ES-I3 (cell line): ENCODE measurements at regions not wholly inside any gene's neighbourhood (a gene's known extent, or its start where the extent isn't known, plus 50 kb on each side); places are given as distances from the start of the nearest gene placed in this dataset.
"Not testable (repeated sequence)": the region's sequence is repeated elsewhere in the genome, so short reads cannot be mapped to it uniquely, and the experiment has no call there.

ENCODE experiments used
- H3K36me3 ChIP-seq: 2 replicates; pipeline ENCODE4 v1.6.1; 2013; ENCODE audit warnings: mild to moderate bottlenecking, low read length, control low read depth, moderate library complexity; ENCODE audit not compliant: insufficient read depth
- H3K4me1 ChIP-seq: 2 replicates; pipeline ENCODE4 v1.6.1; 2013; ENCODE audit warnings: mild to moderate bottlenecking, control low read depth, low read length; ENCODE audit not compliant: insufficient read depth
- H3K9ac ChIP-seq: 2 replicates; pipeline ENCODE4 v1.6.1; 2013; ENCODE audit warnings: low read depth, mild to moderate bottlenecking, low read length, moderate library complexity
- H3K9me3 ChIP-seq: 2 replicates; pipeline ENCODE4 v1.6.1; 2013; ENCODE audit warnings: mild to moderate bottlenecking, low read length, moderate library complexity; ENCODE audit not compliant: control insufficient read depth, insufficient read depth

DNA sequence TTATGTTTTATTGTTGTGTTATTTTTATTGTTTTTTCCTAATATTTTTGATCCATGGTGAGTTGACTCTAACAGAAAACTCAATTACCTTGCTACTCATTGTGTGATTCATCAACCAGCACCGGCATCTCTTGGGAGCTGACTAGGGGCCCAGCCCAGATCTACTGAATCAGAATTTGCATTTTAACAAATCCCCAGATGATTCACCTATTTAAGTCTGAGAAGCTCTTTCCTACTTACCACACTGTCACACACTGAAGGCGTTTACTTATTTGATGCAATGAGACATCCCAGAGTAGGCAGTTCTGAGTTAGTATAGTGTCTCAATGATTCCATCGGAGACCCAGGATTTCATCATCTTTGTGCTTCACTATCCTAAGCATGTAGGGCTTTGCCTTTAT, 416.6 kb downstream of the RWDD3 start:
- H3K9ac ChIP-seq: no peak overlapping the region
- no peaks in the 10 kb centered on the region for H3K9me3 ChIP-seq
- no peaks in the 10 kb centered on the region for H3K36me3 ChIP-seq
- H3K4me1 ChIP-seq: no peaks in the 10 kb centered on the region

DNA sequence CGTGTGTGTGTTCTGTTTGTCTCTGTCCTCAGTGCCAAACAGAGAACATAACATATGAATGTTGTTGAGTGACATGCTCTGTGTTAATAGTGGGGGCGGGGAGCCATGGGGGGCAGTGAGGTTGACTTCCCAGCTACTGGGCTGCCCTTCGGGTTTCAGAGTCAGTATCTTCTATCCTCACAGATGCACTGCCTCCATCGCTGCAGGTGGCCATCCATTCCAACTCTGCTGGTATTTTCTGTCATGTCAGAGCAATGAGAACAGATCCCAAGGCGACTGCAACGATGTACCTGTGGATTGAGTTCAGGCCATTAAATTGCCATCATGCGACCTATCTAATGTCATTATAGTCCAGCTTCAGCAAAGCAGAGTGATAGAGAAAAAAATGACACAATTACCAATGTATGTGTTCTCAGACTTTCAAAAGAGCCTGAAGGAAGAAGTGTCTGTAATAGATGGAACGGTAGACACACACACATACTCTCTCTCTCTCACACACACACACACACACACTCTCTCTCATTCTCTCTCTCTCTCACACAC, 418.5 kb downstream of the RWDD3 start:
- H3K4me1 ChIP-seq: no peaks in the 10 kb centered on the region
- H3K36me3 ChIP-seq: no peaks in the 10 kb centered on the region
- H3K9ac ChIP-seq: no peak overlapping the region
- no peaks in the 10 kb centered on the region for H3K9me3 ChIP-seq

DNA sequence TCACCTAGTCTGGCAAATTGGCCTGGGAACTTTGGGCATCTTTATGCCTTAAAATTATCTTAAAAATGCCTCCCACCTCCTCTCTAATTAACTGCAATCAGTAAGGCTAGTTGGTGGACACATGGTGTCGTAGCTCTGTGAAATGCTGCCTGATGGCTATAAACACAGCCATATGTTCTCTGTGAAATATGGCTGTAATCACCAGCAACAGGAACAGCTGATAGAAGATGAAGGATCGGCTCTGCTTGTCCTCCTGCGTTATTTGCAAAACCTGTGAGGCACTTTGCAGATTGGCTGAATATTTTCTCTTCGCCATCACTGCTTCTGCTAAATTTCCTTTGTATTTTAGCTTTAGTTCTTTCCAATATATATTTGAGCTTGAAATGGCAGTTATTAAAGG, 419.6 kb downstream of the RWDD3 start:
- Histone ChIP-seq H3K9me3 (no peaks in the 10 kb centered on the region), H3K9ac (no peak overlapping the region), H3K4me1 (no peaks in the 10 kb centered on the region), H3K36me3 (no peaks in the 10 kb centered on the region)

DNA sequence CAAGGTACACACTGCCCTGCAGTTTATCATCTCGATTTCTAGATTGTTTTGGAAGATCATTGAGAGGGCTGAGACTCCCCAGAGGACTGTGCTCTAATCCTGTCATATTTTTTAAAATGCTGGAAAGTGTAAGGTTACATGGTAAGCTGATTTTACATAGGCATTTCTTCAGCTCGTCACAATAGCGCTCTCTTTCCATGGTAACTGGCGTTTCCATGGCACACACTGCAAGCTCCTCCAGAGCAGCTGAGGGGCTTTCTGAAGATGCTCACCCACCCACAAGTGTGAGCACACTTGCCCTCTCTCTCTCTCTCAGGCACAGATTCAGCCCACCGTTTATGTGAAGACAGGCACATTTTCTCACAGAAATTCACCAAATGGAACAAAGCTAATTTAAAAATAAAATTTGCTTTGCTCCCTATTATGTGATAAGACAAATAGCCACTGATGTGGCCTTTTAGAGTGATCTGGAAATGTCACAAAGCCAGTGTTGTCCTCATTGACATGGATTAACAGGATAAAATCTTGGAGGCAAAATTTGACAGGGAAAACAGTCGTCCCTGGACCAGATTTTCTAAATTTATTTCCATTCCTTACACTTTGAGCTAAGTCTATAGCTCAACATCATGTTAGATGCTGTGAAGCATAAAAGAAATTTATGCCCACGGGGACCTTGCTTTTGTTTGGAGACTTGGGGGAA, 421.5 kb downstream of the RWDD3 start:
- Histone ChIP-seq H3K36me3 (no peaks in the 10 kb centered on the region), H3K9ac (no peak overlapping the region), H3K9me3 (no peaks in the 10 kb centered on the region), H3K4me1 (no peaks in the 10 kb centered on the region)

DNA sequence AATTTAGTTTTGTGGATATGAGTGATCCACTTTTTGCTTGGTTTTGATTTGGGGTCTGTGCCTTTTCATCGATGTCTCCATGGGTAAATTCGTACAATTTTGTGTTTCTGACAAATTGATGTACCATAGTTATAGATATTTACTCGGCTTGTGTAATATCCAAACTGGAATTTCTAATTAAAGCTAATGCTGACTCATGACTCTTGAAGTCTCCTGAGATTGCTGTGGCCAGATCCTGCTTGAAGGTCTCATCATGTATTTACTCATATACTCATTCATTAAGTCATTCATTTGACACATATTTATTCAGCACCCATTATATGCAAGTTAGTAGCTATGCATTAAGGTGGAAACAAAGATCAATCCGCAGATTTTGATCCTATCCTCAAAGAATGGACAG, 423.2 kb downstream of the RWDD3 start:
- Histone ChIP-seq H3K36me3 (no peaks in the 10 kb centered on the region), H3K4me1 (no peaks in the 10 kb centered on the region), H3K9me3 (no peaks in the 10 kb centered on the region)

DNA sequence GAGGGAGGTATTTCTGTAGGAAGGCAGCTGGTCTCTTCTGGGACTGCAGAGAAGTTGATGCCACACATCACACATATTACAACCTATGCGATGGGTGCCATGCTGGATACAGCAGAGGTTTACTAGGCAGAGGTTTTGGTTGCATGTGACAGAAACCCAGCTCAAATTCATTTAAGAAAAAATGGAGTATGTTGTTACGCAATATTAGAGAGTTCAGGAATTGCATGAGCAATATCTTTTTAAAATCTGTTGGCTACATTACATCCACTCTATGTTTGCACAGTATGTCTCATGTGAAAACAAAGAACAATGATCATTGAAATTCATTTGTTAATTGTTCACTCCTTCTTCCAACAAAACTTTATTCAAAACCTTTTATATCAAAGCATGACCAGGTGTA, 425.2 kb downstream of the RWDD3 start:
- H3K4me1 ChIP-seq: no peaks in the 10 kb centered on the region
- H3K9ac ChIP-seq: no peak overlapping the region
- no peaks in the 10 kb centered on the region for H3K9me3 ChIP-seq
- no peaks in the 10 kb centered on the region for H3K36me3 ChIP-seq

More for the DNA sequence above, 423.2 kb downstream of the RWDD3 start:
- no peak overlapping the region for H3K9ac ChIP-seq

DNA sequence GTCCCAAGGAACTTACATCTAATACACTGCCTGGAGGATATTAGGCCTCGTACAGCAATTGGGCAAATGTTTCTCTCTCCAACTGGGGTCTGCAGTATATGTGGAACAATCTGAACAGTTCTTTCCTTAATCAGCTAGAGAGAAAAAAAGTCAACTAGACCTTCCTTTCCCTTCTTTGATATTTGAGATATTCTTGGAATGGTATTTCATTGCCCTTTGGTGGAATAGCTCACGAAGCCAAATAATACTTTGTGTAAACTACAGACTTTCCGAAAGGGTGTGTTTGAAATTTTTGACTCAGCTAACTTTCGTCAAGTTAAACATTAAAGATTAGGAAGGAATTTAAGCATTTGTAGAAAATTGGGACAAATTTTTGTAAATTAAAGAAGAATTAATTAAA, 425.6 kb downstream of the RWDD3 start:
- no peaks in the 10 kb centered on the region for H3K9me3 ChIP-seq
- no peaks in the 10 kb centered on the region for H3K36me3 ChIP-seq
- H3K4me1 ChIP-seq: no peaks in the 10 kb centered on the region
- no peak overlapping the region for H3K9ac ChIP-seq

DNA sequence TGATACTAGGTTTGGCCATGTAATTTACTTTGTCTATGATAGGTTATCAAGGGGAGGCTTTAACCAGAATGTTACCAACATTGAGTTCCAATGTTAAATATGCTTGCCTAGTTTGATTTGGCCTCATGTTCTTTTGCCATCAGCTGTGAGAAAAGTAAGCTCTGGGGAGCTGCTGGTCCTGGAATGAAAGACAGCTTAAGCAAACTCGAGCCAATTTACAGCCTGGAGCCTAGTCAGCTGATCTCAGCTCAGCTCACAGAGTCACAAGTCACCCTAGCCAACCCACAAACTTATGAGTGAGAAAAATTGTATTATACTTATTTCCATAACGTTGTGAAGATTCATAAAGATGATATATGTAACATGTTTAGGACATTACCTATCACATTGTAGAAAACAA, 426.7 kb downstream of the RWDD3 start:
- Histone ChIP-seq H3K36me3 (no peaks in the 10 kb centered on the region), H3K9me3 (no peaks in the 10 kb centered on the region), H3K9ac (no peak overlapping the region), H3K4me1 (no peaks in the 10 kb centered on the region)

DNA sequence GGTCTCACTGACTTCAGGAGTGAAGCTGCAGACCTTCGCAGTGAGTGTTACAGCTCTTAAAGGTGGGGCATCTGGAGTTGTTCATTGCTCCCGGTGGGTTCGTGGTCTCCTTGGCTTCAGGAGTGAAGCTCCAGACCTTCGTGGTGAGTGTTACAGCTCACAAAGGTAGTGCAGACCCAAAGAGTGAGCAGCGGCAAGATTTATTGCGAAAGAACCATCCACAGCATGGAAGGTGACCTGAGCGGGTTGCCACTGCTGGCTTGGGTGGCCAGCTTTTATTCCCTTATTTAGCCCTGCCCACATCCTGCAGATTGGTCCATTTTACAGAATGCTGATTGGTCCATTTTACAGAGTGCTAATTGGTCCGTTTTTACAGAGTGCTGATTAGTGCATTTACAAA, 429.5 kb downstream of the RWDD3 start:
- not testable (repeated sequence) for H3K9ac ChIP-seq, H3K36me3 ChIP-seq, H3K9me3 ChIP-seq, H3K4me1 ChIP-seq

DNA sequence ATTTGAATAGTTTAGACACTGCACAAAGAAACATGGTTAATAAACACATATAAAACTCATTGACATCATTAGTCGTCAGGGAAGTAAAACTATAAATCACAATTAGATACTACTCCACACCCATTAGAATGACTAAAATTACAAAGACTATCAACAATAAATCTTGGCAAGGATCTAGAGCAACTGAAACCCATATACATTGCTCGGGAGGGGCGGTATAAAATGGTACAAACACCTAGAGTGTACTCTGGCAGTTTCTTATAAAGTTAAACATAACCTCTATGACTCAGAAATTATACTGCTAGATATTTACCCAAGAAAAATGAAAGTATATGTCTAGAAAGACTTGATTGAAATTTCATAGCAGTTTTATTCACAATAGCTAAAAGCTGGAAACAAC, 434.2 kb downstream of the RWDD3 start:
- no peaks in the 10 kb centered on the region for H3K4me1 ChIP-seq
- no peak overlapping the region for H3K9ac ChIP-seq
- no peaks in the 10 kb centered on the region for H3K9me3 ChIP-seq
- H3K36me3 ChIP-seq: no peaks in the 10 kb centered on the region

DNA sequence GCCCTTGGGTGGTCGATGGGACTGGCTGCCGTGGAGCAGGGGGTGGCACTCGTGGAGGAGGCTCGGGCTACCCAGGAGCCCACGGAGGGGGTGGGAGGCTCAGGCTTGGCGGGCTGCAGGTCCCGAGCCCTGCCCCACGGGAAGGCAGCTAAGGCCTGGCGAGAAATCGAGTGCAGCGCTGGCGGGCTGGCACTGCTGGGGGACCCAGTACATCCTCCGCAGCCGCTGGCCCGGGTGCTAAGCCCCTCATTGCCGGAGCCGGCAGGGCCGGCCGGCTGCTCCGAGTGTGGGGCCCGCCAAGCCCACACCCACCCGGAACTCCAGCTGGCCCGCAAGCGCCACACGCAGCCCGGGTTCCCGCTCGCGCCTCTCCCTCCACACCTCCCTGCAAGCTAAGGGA, 435.6 kb downstream of the RWDD3 start:
- H3K4me1 ChIP-seq, H3K9ac ChIP-seq, H3K9me3 ChIP-seq, H3K36me3 ChIP-seq: not testable (repeated sequence)

DNA sequence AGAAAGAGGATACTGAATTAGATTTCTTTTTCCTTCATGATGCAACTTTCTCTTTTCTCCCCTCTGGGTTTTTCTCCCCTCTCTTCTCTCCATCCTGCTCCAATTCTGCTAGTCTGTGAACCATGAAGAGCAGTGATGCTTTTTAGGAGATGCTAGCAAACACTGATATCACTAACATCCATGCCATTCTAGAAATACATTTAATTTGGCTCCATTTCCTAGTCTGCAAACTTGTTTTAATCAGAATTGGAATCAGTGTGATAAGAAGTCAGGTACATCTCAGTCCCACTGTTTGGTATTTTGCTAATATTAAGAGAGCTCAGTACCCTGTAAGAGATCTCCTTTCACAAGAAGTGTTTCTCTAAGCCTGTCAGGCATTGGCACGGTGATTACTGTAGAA, 437.1 kb downstream of the RWDD3 start:
- Histone ChIP-seq H3K4me1 (no peaks in the 10 kb centered on the region), H3K9me3 (no peaks in the 10 kb centered on the region), H3K9ac (no peak overlapping the region), H3K36me3 (no peaks in the 10 kb centered on the region)

DNA sequence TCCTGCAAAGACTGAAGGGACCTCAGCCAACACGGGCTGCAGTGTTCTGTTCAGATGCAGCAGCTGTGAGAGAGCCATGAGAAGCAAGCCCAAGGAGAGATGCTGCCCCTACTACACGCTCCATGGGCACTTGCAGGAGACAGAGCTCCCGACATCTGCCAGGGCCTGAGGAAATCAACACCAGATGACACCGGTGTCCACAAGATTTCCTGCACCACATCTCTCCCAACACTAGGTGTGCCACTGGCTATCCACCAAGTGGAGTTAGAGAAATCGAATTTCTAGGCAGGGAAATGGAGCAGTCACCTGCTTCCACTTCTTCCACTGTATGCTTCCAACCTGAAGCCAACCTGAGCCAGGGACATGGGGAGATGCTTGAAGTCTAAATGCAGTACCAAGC, 445.3 kb downstream of the RWDD3 start:
- Histone ChIP-seq H3K4me1 (no peaks in the 10 kb centered on the region), H3K9me3 (no peaks in the 10 kb centered on the region), H3K36me3 (no peaks in the 10 kb centered on the region), H3K9ac (no peak overlapping the region)

DNA sequence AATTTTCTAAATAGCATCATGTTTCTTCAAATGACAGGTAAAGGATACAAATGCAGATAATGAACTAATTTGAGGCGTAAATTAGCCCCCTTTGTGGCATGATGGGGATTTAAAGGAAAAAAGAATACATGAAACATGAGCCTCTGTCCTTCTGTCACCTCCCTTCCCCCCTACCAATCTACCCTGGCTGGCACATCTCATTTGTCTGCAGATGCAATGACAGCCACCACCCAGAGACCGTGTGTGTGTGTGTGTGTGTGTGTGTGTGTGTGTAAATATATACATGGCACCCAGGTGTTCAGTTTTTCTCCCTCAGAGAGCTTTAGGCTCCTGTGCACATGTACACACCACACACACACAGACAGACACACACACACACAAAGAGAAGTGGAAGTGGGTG, 451.1 kb downstream of the RWDD3 start:
- Histone ChIP-seq H3K9me3 (no peaks in the 10 kb centered on the region), H3K36me3 (no peaks in the 10 kb centered on the region), H3K9ac (no peak overlapping the region), H3K4me1 (no peaks in the 10 kb centered on the region; the same call in 1 of the 2 replicates)

DNA sequence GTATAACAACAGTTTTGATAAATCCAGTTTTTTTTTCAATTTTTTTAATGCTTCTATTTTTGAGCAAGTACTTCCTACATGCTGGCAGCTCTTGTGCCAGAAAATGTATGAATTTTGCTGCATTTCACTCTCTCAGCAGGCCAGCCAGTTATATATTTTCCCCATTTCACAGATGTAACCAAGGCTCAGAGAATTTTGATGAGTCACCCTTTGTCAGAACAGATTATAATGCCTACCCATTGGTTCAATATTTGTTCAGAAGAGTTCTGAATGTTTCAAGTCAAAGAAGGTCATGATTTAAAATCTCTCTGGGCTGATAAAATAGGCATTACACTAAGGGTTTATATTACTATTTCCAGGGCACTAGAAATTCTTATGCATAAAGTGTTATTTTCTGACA, 452.2 kb downstream of the RWDD3 start:
- H3K4me1 ChIP-seq: no peaks in the 10 kb centered on the region; the same call in 1 of the 2 replicates
- H3K36me3 ChIP-seq: no peaks in the 10 kb centered on the region
- H3K9ac ChIP-seq: no peak overlapping the region

More for the DNA sequence above, 452.2 kb downstream of the RWDD3 start:
- H3K9me3 ChIP-seq: no peaks in the 10 kb centered on the region
